H1 (cell line): ENCODE measurements at regions not wholly inside any gene's neighbourhood (a gene's known extent, or its start where the extent isn't known, plus 50 kb on each side); places are given as distances from the start of the nearest gene placed in this dataset.

Experiments
- EP300 ChIP-seq, 2 experiments: IDR thresholded peaks; 1 replicate in 1 of 2; 2 replicates in 1 of 2; pipeline ENCODE4 v1.6.1; 2011 to 2012; ENCODE audit warnings: low read depth in 2 of 2, low read length in 2 of 2, mild to moderate bottlenecking in 2 of 2, borderline replicate concordance in 1 of 2, inconsistent platforms in 1 of 2, moderate library complexity in 1 of 2
- SIN3A ChIP-seq, 2 experiments: IDR thresholded peaks in 1 of 2; conservative IDR thresholded peaks in 1 of 2; 2 replicates each; pipeline ENCODE4 v1.6.1; 2011 to 2012; ENCODE audit warnings: low read length in 2 of 2, improper control_type of control experiment in 1 of 2, low read depth in 1 of 2, mild to moderate bottlenecking in 1 of 2
- SIX5 ChIP-seq: IDR thresholded peaks from 2 replicates; pipeline ENCODE4 v1.6.1; 2011; ENCODE audit warnings: mild to moderate bottlenecking, low read depth, low read length
- TF ChIP-seq, protein P1 (sequence below), 3 experiments: IDR thresholded peaks; 1 replicate in 2 of 3; 2 replicates in 1 of 3; pipeline versions ENCODE4 v1.5.1 to v1.6.1; 2011; ENCODE audit warnings: low read length in 3 of 3, mild to moderate bottlenecking in 3 of 3, inconsistent platforms in 2 of 3, low read depth in 1 of 3, moderate library complexity in 1 of 3; ENCODE audit not compliant: insufficient read depth in 1 of 3; ENCODE audit errors: control extremely low read depth in 1 of 3

DNA sequence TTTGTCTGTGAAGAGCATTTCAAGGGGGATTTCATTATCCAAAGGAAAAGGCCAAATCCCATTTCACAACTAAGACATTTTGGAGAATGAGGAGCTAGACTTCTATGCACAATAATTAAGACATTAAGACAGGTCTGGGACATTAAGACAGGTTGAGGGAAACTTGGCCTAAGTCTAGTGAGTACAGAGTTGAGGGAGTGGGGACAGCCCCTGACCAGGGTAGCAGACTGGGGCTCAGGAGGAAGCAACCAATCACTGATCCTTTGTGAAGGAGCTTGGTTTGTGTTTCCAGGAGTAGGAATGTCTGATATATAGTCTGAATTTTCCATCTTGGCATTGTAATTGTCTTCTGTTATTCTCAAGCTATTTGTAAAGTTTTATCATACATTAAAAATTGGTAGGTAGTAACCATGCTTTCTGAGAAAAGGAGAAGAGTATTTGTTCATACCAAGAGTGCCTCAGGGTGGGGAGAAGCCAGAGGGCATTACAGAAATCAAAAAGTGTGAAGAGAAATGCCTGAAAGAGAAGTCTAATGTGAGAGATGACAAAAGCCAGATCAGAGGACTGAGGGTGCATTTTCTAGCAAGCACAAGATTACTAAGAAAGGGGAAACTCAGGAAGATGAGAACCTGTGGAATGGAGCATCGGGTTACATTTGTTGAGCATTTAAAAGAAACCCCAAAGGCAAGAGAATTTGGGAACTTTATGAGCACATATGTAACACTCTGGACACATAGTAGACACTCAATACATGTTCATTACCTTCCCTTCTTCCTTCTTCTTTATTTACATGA, 189.3 kb upstream of the PIK3R1 start:
- TF ChIP-seq, protein P1, sequence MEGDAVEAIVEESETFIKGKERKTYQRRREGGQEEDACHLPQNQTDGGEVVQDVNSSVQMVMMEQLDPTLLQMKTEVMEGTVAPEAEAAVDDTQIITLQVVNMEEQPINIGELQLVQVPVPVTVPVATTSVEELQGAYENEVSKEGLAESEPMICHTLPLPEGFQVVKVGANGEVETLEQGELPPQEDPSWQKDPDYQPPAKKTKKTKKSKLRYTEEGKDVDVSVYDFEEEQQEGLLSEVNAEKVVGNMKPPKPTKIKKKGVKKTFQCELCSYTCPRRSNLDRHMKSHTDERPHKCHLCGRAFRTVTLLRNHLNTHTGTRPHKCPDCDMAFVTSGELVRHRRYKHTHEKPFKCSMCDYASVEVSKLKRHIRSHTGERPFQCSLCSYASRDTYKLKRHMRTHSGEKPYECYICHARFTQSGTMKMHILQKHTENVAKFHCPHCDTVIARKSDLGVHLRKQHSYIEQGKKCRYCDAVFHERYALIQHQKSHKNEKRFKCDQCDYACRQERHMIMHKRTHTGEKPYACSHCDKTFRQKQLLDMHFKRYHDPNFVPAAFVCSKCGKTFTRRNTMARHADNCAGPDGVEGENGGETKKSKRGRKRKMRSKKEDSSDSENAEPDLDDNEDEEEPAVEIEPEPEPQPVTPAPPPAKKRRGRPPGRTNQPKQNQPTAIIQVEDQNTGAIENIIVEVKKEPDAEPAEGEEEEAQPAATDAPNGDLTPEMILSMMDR (IDR thresholded peaks at IDR 0.05; ENCODE audit: control extremely low read depth in 1 of 3, insufficient read depth in 1 of 3, low read depth in 1 of 3, low read length in 3 of 3), result no peak
- TF ChIP-seq SIX5, result no peak
- no peak for TF ChIP-seq SIN3A (conservative IDR thresholded peaks at IDR 0.05 in 1 of 2, IDR thresholded peaks at IDR 0.05 in 1 of 2; ENCODE audit: low read depth in 1 of 2, low read length in 2 of 2)
- no peak for TF ChIP-seq EP300 (IDR thresholded peaks at IDR 0.05; ENCODE audit: borderline replicate concordance in 1 of 2, low read depth in 2 of 2, low read length in 2 of 2)
